Lower lobe of right lung (tissue), 2 donors: ENCODE measurements at regions not wholly inside any gene's neighbourhood (a gene's known extent, or its start where the extent isn't known, plus 50 kb on each side); places are given as distances from the start of the nearest gene placed in this dataset.

ENCODE experiments used
- ATAC-seq, 2 donors: fragments of 200-7000 bp; cut with Tn5 transposase; one replicate each; pipeline ENCODE4 v1.9.1; 2020 to 2022; ENCODE audit warnings: mild to moderate bottlenecking in 2 of 2, moderate library complexity in 2 of 2
- DNase-seq: peaks from one replicate; pipeline ENCODE4 v3.0.0-alpha.2; 2020
- H3K27ac ChIP-seq: fragments of 200-600 bp; one replicate; pipeline ENCODE4 v1.8.0; 2022
- H3K27me3 ChIP-seq: fragments of 200-600 bp; one replicate; pipeline ENCODE4 v1.8.0; 2022; ENCODE audit warnings: low read depth
- H3K36me3 ChIP-seq: fragments of 200-600 bp; one replicate; pipeline ENCODE4 v1.8.0; 2022; ENCODE audit warnings: mild to moderate bottlenecking
- H3K4me1 ChIP-seq: fragments of 200-600 bp; one replicate; pipeline ENCODE4 v1.8.0; 2022
- H3K4me3 ChIP-seq: fragments of 200-600 bp; one replicate; pipeline ENCODE4 v1.8.0; 2022; ENCODE audit warnings: mild to moderate bottlenecking
- H3K9me3 ChIP-seq: fragments of 200-600 bp; one replicate; pipeline ENCODE4 v1.8.0; 2022
- intact Hi-C: fragments of 100-400 bp; cut with DNase I; formaldehyde crosslinking; loops from one replicate; pipeline ENCODE4 v1.11.0; 2022
- TF ChIP-seq, protein P1 (sequence below): fragments of 200-600 bp; IDR thresholded peaks from one replicate; pipeline ENCODE4 v1.8.0; 2022; ENCODE audit warnings: antibody characterized with exemption, mild to moderate bottlenecking
- donor health status: DM: no; HTN: yes; CAD: no; lungs with severe emphysema.

DNA sequence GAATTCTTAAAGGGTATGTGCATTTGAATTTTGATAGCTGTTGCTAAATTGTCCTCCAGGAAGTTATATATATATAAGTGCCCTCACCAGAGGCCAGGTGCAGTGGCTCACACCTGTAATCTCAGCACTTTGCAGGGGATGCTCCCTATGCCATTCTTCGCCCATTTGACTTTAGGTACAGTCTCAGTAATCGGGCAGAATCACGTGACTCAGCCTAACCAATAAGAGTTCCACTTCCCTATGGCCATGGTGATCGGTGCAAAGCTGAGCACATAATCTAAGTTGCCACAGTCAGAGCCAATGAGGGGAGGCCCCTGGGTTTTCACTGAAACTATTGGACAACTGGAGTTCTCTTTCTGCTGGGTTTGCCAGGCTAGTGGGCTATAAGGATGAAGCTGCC, 274.6 kb upstream of the TBX3 start:
- TF ChIP-seq, protein P1, sequence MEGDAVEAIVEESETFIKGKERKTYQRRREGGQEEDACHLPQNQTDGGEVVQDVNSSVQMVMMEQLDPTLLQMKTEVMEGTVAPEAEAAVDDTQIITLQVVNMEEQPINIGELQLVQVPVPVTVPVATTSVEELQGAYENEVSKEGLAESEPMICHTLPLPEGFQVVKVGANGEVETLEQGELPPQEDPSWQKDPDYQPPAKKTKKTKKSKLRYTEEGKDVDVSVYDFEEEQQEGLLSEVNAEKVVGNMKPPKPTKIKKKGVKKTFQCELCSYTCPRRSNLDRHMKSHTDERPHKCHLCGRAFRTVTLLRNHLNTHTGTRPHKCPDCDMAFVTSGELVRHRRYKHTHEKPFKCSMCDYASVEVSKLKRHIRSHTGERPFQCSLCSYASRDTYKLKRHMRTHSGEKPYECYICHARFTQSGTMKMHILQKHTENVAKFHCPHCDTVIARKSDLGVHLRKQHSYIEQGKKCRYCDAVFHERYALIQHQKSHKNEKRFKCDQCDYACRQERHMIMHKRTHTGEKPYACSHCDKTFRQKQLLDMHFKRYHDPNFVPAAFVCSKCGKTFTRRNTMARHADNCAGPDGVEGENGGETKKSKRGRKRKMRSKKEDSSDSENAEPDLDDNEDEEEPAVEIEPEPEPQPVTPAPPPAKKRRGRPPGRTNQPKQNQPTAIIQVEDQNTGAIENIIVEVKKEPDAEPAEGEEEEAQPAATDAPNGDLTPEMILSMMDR = no peak
- intact Hi-C loops = no loop called here

DNA sequence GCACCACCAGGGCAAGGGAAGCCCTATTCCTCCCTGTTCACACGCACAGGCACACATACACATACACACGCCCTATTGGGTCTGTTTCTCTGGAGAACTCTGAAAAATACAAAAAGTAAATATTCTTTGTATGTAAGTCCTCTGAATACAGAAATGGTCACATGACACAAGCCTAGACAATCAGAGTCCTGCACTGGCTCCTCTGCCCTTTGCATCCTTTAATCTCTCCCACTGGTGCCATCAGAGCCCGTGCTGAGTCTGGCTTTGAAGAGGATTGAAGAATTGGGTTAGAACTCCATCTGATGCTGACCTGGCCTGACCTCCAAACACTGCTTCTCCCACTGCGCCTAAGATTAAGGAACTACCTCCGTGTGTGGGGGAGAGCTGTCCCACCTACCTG, 273.2 kb upstream of the TBX3 start:
- no peak for DNase-seq
- no peak overlapping the region for H3K27ac ChIP-seq
- intact Hi-C loops = no loop called here
- no peaks in the 10 kb centered on the region for H3K9me3 ChIP-seq
- no peaks in the 10 kb centered on the region for H3K36me3 ChIP-seq
- H3K4me1 ChIP-seq = peaks cover 16% of the 10 kb centered on the region
- no peak for ATAC-seq
- TF ChIP-seq, protein P1 = no peak
- H3K27me3 ChIP-seq = no peaks in the 10 kb centered on the region
- no peak overlapping the region for H3K4me3 ChIP-seq

More for the DNA sequence above, 274.6 kb upstream of the TBX3 start:
- H3K4me3 ChIP-seq = no peak overlapping the region
- no peak for DNase-seq
- H3K4me1 ChIP-seq = peaks cover 16% of the 10 kb centered on the region
- H3K36me3 ChIP-seq = no peaks in the 10 kb centered on the region
- ATAC-seq = no peak
- no peak overlapping the region for H3K27ac ChIP-seq
- H3K9me3 ChIP-seq = no peaks in the 10 kb centered on the region
- H3K27me3 ChIP-seq = no peaks in the 10 kb centered on the region

DNA sequence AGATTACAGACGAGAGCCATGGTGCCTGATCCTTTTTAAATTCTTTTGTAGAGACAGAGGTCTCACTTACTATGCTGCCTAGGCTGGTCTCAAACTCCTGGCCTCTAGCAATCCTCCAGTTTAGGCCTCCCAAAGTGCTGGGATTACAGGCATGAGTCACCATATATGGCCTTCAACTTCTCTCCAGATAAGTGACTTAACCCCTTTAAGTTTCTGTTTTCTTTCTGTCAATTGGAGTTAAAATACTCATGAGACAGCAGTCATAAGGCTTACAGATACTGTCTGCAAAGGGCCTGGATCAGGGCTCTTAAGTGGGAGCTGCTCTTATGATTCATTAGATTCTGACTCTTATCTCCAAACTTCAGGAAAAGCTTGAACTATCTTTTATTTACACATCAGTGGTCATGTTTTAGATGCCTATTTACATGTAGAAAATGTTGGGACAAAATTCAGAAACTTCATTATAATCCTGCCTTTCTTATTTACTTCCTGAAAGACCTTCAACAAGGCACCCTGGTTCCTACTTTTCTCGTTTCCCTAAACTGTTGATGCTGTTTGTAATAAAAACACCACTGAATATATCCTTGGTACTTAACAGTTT, 271.5 kb upstream of the TBX3 start:
- ATAC-seq = no peak

DNA sequence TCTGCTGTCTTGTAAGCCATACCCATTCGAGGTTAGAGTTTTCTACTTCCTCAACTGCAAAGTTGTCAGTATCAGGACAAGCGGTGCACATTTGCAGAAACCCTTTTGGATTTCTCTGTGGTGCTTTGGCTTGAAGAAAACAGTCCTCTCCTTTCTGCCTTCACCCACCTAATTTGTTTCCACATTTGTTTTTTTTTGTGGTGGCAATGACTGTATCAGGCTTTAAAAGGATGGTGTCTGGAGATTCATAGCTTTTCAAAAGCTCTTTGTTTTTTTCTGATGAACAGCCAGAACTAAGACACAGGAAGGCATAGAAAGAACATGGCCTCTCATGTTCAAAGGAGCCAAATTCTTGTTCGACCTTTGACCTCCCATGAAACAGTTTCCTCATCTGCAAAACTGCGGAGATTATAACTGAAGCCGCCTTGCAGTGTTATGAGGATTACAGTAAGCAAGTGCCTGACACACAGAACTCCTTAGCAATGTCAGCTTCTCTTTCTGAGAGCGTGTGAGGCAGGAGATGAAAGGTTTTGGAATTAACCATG, 270.6 kb upstream of the TBX3 start:
- peaks cover 16% of the 10 kb centered on the region for H3K4me1 ChIP-seq
- no peak for ATAC-seq
- no peak for DNase-seq
- H3K27me3 ChIP-seq = no peaks in the 10 kb centered on the region
- H3K27ac ChIP-seq = no peak overlapping the region
- intact Hi-C loops = no loop called here
- H3K36me3 ChIP-seq = no peaks in the 10 kb centered on the region
- H3K4me3 ChIP-seq = no peak overlapping the region
- H3K9me3 ChIP-seq = no peaks in the 10 kb centered on the region
- TF ChIP-seq, protein P1 = no peak

More for the DNA sequence above, 271.5 kb upstream of the TBX3 start:
- Histone ChIP-seq H3K4me3 (no peak overlapping the region), H3K36me3 (no peaks in the 10 kb centered on the region), H3K9me3 (no peaks in the 10 kb centered on the region), H3K27ac (no peak overlapping the region), H3K4me1 (peaks cover 16% of the 10 kb centered on the region), H3K27me3 (no peaks in the 10 kb centered on the region)
- DNase-seq = no peak
- intact Hi-C loops = no loop called here
- TF ChIP-seq, protein P1 = no peak

DNA sequence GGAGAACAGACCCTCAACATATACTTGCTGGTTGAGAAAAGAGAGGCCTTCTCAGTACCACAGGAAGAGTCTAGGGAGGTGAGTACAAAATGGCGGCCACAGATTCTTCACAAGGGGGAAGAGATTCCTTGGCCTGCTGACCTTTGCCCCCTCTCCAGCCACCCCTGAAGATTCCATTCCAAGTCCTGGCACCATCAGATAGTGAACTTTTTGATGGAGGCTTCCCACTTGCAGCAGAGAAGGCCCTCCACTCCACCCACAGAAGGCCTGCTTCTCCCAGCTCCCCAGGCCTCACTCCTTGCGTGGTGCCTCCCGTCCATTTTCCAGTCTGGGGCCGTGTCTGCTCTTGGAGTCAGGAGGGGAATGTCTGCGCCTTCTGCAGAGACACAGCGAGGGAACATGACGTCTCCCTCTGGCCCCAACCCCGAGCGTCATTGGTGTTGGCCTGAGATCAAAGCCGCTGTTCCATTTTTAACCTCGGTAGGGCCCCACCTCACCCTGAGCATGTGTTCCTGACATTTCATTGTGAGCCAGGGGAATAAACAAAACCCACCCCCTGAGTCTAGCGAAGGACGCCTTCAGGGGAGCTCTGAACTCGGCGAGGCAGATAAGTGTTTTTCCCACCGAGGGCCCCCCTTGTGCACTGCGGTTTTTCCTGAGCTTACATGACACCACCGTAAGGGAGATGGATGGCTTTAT, 268.7 kb upstream of the TBX3 start:
- intact Hi-C loops = no loop called here
- H3K9me3 ChIP-seq = no peaks in the 10 kb centered on the region
- no peak for DNase-seq

More for the DNA sequence above, 268.7 kb upstream of the TBX3 start:
- peak overlapping the region; percentile 56 for H3K27ac ChIP-seq
- H3K36me3 ChIP-seq = no peaks in the 10 kb centered on the region
- peak; percentile 54 to 59 for ATAC-seq
- peaks cover 16% of the 10 kb centered on the region for H3K4me1 ChIP-seq
- H3K27me3 ChIP-seq = no peaks in the 10 kb centered on the region
- TF ChIP-seq, protein P1 = no peak
- H3K4me3 ChIP-seq = no peak overlapping the region
